ENCODE measurements at regions not wholly inside any gene's neighbourhood (a gene's known extent, or its start where the extent isn't known, plus 50 kb on each side); places are given as distances from the start of the nearest gene placed in this dataset.

DNA sequence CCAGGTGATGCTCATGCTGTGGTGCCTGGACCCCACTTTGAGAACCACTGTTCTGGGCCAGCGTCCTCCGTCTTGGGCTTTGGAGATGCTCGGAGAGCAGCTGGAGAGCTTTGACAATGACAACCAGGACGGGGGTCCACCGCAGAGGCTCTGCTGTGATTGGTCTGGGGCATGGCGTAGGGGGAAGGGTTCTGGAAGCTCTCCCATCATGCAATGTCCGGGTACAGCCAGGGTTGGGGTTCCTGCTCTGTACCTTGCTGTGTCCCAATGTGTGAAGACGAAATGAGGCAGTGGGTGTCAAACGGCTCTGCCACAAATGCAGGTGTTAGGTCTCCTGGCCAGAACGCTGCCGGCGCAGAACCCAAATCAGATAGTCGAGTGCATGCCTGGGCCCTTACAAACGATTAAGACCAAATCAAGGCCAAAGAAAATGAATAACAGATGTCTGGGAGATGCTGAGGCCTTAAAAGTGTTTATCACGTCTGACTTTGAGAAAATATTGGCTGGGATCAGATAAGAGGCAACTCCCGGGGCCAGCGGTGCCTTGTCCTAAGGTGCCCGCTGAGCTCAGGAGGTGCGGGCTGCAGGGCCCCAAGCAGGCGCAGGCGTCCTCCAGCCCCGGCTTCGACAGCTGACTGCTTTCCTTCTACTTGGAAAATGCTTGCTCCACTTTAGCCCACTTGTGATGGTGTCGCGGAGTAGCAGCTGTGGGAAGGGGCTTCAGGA is 117.2 kb downstream of the VAPA start:
- no peak for DNase-seq (ENCODE audit: extremely low read depth in 1 of 11, low read depth in 9 of 11, low spot score in 4 of 11)

DNA sequence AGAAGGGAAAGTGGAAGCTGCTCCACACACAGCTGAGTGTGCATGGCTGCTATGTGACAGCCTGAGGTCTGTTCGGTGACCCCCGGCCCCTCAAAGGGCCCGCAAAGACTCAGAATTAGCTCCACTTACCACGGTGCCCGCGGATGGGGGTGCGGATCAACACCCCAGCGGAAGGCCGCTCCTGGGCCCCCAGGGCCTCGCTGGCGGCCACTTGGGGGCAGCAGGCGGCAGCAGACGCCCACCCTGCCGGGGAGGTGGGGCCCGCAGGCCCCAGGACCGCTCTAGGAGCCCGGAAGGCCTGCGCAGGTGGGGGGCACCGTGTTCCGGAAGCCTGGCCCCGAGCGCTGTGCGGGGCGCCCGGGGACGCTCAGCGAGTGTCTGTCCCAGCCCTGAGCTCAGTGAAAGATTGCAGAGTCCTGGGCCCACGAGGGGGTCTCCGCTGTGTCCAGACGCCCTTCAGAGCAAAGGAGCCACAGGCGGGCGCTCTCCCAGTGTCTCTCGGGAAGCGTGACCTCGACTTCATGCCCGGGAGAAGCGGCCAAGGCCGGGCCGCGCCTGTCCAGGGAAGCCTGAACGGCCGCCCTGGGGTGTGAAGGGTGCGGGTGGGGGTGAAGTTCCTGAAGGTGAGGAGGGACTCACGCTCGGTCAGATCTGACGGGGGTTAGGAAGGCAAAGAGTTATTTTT is 118.7 kb downstream of the VAPA start:
- peak in 4 of 11 donors; percentile 31 to 52 (median 40) for DNase-seq (ENCODE audit: extremely low read depth in 1 of 11, low read depth in 9 of 11, low spot score in 4 of 11)

DNA sequence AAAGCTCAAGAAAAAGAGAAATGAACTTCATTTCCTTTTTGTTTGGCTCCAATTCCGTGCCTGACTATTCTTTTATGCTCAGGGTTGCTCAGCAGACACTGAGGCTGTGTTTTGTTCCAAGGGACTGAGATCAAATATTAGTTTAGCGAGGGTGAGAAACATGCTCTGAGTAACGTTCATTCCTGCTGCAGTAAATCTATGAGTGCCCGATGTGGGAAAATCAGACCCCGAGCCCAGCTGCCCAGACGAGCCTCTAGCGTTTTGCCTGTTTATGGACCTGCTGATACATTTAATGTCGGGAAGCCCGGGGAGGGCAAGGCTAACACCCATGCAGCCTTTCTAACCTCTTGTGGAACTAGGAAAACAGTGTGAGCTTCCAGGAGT is 119.2 kb downstream of the VAPA start:
- no peak for DNase-seq (ENCODE audit: extremely low read depth in 1 of 11, low read depth in 9 of 11, low spot score in 4 of 11)

DNA sequence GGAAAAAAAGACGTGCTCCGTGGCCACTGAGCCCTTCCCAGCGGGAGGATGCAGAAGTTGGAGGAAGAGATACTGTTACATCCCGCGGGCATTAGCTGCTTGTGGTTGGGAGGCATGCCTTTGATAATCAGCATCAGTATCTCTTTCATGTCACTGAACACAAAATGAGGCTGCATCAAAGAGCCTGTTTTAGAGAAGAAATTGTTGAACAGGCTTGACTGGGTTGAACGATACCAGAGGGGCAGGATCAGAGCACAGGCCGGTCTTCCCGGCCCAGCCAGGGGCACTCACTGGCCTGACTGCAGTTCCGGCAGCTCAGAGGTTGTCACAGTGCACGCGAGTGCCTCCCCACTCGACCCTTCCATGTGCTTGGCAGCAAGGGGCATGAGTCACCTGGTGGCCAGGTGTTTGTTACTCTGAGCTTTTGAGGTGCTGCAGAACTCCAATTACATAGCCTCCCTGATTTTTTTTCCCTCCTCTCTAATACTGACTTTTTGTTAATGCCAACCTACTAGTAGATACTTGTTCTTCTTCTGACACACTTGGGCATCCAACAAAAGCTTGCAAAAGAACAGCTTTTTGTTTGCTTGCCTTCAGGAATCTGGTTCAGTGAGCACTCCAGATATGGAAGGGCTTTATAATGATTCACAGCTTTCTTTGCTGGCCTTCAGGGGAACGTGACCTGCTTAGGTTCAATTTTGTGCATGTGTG is 121.6 kb downstream of the VAPA start:
- no peak for DNase-seq (ENCODE audit: extremely low read depth in 1 of 11, low read depth in 9 of 11, low spot score in 4 of 11)

DNA sequence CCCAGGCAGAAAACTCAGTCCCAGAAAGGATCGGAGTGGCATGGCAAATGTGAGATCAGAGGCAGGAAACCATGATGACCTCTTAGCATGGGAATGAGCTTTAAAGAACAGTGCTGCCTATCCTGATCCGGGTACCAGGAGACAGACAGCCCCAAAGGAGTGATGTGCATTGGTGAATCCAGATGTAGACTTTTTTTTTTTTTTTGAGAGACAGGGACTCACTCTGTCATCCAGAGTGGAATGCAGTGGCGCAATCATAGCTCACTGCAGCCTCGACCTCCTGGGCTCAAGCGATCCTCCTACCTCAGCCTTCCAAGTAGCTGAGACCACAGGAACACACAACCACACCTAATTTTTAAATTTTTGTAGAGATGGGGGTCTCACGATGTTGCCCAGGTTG is 122.7 kb downstream of the VAPA start:
- no peak for DNase-seq (ENCODE audit: extremely low read depth in 1 of 11, low read depth in 9 of 11, low spot score in 4 of 11)

DNA sequence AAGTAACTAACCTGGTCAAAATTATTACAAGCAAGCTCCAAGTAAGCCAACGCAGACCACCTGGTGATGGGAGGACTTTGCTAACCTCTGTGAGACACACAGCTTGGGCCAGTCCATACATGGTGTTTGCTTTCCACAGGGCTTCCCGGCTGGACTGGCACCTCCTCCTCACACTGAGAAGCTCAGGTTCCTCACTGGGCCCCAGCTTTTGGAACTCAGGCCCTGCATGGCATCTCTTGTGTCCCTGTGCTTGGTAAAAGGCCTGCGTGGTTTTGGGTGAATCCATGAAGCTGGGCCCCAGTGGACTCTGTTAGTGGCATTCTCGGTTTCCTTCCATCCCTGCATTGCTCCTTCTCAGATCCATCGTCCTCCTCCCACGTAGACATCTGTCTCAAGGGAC is 123.4 kb downstream of the VAPA start:
- DNase-seq (ENCODE audit: extremely low read depth in 1 of 11, low read depth in 9 of 11, low spot score in 4 of 11) = no peak

DNA sequence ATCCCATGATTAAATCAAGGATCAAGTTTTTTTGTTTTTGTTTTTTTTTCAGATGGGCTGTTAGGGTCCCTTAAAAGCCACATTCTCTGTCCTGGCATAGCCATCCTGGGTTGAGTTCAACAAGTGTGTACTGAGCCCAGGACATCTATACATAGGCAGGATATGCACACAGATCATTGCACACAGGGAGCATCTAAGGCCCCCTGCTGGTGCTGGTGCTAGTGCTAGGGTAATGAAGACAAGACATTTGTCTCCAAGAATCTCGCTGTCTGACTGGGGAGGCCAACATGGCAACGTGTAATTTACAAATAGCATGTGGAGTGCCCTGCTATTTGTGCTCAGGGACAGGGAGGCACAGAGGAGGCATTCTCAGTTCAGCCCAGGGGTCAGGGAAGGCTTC is 124.5 kb downstream of the VAPA start:
- no peak for DNase-seq (ENCODE audit: extremely low read depth in 1 of 11, low read depth in 9 of 11, low spot score in 4 of 11)

DNA sequence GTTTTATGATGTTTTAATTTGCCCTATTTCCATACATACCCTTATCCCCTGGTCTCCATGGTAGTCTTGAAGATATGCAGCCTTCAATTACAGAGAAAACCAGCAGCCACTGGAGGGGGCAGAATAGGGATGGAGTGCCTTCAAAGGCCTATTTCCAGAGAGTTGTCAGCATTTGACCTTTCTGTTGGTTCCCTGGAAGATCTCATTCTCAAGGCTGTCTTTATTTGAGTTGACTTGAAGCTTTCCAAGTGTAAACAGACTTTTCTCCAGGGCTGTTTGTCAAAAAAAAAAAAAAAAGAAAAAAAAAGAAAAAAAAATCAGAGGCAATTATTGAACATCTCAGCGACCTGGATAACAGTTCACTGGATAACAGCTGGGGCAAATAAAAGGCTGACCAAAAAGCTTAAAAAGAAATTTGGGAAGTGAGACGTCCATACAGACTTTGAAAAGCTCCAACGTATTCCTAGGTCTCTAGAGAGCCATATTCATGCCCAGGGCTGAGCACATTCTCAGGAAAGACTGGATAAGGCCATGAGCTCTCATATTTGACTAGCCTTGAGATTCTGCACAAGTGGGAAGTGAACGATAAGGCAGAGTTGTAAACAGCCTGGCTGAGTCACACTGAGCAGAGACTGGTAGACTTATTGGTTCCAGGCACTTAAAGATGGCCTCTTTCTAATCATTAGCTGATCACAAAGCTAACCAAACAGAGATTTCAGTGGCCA is 126.6 kb downstream of the VAPA start:
- DNase-seq (ENCODE audit: extremely low read depth in 1 of 11, low read depth in 9 of 11, low spot score in 4 of 11) = no peak

DNA sequence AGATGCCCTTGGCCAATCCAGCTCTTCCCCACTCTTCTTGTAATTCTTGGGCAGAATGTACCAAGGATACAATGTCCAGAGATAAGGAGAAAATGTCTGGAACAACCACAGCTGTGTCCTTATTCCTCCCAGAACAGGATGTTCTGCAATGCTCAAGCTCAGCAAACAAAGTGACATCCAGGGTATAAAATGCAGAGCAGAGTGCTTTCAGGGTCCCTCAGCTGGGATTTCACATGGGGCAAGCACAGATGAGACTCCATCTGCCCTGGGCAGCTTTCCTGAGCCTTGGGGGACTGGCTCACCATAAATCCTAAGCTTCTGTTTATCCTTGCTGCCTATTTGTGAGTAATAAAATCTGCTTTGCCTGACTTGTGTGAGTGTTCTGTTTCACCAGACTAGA is 127.4 kb downstream of the VAPA start:
- DNase-seq (ENCODE audit: extremely low read depth in 1 of 11, low read depth in 9 of 11, low spot score in 4 of 11) = no peak

DNA sequence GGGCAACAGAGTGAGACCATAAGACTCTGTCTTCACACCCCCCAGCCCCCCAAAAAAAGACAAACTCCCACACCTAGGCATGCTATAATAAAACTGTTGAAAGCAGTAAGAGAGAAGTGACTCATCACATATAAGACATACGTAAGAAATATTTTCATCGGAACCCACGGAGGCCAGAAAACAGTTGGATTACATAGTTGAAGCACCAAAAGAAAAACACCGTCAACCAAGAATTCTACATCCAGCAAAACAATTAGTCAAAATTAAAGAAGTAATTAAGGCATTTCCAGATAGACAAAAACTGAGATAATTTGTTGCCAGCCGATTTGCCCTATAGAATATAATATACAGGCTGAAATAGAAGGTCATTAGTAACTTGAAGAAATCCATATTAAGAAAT is 128.7 kb downstream of the VAPA start:
- DNase-seq (ENCODE audit: extremely low read depth in 1 of 11, low read depth in 9 of 11, low spot score in 4 of 11) = no peak

DNA sequence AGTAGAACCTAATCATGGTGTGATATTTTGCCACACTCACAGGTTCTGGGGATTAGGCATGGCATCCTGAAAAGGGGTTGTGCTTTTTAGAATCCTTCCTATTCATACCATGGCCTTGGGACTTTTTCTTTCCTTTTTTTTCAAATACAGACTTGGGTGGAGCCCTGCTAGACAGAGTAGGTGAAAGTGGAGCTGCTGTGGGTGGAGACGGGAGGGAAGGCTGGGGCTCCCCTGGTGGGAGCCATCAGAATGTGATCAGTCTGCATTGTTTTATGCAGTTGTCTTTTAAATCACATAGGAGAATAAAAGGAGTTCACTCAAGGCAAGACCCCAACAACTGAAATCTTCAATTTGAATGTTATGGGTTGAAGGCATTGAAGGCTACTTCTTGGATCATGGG is 130.2 kb downstream of the VAPA start:
- no peak for DNase-seq (ENCODE audit: extremely low read depth in 1 of 11, low read depth in 9 of 11, low spot score in 4 of 11)

DNA sequence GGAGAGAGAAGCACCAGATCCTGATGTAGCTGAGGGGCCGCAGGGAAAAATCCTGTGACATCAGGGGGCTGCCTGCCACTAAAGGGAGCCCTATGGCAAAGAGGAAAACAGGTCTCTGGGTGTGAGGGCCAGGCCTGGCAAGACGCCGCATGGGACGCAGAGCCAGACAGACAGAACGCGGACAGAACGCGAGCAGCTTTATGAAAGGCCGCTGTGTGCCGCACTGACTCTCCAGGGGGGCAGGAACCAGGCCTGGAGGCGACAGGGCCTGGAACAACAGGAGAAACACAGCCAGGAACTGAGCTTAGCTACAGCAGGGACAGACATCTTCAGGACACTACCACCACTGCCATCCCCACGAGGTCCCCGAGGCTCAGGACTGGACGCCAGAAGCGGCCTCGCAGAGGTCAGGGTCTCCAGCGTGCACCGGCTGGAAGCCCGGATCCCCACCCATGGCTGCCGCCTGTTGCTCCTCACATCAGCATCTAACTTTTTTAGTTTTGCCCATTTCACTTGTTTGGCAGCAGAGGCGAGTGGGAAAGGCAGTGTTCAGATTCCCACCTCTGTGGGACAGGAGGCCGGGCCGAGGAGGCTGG is 131.6 kb downstream of the VAPA start:
- DNase-seq (ENCODE audit: extremely low read depth in 1 of 11, low read depth in 9 of 11, low spot score in 4 of 11) = no peak

DNA sequence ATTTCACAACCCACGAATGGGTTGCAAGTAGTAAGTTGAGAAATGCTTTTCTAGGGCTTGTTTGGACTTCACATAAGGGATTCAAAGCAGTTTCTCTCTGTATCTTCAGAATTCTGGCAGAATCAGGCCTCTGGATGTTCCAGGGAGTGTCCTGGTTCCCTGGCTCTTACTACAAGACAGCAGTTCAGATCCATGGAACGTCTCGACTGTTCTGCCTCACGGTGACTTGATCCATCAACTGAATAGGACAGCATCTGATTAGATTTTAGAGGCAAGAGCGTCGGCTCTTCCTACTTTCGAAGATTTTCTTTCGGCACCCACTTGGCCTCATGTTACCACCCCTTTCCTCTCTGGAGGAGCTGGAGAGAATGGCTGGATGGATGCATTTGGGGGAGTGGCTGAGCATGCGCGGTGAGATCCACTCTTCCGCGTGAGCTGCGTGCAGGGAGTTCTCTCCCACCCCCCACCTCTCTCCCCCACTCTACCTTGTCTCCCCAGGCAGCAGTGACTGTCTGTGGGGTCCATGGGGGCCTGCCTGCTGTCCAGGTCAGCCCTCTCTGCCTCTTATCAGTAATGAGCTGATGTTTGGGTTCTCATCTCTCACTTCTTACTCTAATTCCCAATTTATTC is 132.5 kb downstream of the VAPA start:
- DNase-seq (ENCODE audit: extremely low read depth in 1 of 11, low read depth in 9 of 11, low spot score in 4 of 11) = no peak

DNA sequence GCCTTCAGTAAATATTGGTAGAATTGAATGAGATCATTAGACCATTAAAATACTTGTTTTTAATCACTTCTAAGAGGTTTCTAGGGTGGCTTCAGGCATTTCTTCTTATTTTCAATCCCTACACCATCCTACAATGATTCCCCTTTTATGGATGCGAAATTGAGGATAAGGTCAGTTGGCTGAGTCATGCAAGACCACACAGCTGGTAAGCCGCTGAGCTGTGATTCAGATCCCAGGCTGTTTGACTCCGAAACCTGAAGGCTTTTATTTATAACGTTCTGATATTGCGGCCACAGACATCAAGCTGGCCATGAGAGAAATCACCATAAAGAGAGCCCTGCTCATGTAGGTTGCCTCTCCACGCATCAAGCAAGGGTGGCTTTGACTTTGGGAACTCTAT is 133.4 kb downstream of the VAPA start:
- no peak for DNase-seq (ENCODE audit: extremely low read depth in 1 of 11, low read depth in 9 of 11, low spot score in 4 of 11)

DNA sequence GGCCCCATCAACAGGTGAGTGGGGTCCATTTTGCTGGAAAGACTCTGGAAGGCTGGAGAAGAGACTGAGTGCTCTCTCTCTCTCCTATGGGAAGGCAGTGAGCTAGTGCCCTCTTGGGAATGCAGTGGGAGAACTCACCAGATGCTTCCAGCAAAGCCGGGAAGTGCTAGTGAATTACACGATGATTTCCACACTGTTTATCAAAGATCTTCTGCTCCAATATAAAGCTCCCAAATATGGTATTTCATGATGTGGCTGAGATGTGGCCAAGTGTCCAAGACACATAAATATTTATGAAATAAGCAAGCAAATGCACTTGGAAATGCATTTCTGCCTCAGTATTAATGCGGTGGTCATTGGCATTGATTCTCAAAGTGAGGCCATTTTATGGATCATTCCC is 135.9 kb downstream of the VAPA start:
- no peak for DNase-seq (ENCODE audit: extremely low read depth in 1 of 11, low read depth in 9 of 11, low spot score in 4 of 11)

DNA sequence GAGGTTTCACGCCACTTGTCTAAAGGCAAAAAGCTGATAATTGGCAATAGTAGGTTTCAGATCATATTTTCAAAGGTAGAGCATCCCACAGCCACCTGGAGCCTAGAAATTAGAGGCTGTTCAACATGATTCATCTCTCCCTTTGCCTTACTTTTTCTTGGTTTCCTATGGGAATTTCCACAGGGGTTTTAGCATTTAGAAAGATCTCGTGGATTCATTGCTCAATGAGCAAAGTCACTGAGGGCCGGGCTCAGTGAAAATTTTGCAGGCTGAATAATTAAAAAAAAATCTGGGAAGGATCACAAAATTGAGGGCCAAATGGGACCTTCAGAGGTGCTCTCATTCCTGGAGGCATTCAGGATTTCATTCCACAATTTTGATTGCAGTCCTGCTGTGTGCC is 137.1 kb downstream of the VAPA start:
- no peak for DNase-seq (ENCODE audit: extremely low read depth in 1 of 11, low read depth in 9 of 11, low spot score in 4 of 11)

DNA sequence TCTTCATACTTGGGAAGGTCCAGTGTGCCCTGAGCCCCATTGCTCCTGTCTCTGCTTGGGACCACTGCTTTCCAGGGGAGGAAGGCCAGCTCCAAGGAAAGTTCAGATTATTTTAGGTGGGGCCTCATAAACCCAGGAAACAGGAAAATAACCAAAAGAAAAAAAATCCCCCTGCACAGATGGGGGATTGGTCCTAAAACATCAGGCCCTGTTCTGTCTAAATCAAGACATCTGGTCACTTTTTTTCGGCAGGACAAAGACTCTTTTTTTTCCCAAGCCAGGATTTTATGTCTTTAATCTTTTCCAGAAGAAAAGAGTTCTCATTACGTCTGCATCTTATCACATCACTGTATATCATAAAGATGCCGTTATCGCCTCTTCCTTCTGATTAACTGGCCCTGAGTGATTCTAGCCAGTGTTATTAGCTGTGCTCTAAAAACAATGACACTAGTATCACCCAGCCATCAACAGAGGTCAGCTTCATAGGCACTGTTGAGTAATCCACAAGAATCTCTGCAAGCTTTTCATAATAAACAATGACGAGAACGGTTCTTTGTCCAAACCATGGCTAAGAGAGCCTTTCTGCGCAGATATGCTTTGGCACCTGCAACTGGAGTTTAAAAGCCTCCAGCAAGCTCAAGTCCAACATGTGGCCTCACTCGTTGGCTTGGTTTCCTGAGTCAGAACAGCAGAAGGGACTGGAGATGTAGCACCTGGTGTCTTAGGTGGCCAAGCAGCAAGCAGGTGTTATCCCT is 138.2 kb downstream of the VAPA start:
- no peak for DNase-seq (ENCODE audit: extremely low read depth in 1 of 11, low read depth in 9 of 11, low spot score in 4 of 11)

DNA sequence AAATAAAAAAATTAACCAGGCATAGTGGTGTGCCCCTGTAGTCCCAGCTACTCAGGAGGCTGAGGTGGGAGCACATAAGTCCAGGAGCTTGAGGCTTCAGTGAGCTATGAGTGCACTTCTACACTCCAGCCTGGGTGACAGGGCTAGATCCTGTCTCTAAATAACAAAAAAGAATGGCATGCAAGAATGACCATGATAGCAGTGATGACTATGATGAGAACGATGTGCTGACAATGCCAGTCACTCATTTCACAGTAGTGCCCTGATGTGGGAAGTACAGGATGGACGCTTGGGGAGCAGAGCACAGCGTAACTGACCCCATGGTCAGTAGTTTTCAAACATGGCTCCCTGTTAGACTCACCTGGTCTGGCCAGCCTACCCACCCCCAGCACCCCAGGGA is 139.1 kb downstream of the VAPA start:
- DNase-seq (ENCODE audit: extremely low read depth in 1 of 11, low read depth in 9 of 11, low spot score in 4 of 11) = no peak
